ACHN (cell line): ENCODE measurements at regions not wholly inside any gene's neighbourhood (a gene's known extent, or its start where the extent isn't known, plus 50 kb on each side); places are given as distances from the start of the nearest gene placed in this dataset.
"Not testable (repeated sequence)": the region's sequence is repeated elsewhere in the genome, so short reads cannot be mapped to it uniquely, and the experiment has no call there.

ENCODE experiments used
- DNase-seq: peaks from one replicate; pipeline ENCODE4 v3.0.0-alpha.2; 2015
- in situ Hi-C: cut with HindIII; loops from 2 replicates; pipeline ENCODE4 v1.10.0; 2017; ENCODE audit warnings: low sequenced_read_pairs, low pct_ligation_motif_present, low pct_unique_long_range_greater_than_20kb

DNA sequence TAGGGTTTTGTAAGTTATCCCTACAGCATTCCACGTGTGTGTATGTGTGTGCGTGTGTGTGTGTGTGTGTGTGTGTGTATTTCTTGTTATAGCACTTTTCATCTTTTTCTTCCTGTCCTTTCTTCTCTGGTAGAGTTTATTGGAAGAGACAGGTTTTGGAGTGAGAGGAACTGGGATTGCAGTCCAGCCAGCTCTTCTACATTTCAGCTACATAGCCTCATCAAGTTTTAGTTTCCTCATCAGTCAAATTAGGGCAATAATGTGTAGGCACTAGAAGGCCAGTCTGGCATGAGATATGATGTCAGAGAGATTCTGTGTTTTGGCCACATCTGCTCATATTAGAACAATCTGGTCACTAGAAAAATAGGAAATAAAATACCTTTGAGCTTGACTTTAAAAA is 1283.5 kb upstream of the TENM4 start:
- no peak for DNase-seq
- in situ Hi-C loops: no loop called here

DNA sequence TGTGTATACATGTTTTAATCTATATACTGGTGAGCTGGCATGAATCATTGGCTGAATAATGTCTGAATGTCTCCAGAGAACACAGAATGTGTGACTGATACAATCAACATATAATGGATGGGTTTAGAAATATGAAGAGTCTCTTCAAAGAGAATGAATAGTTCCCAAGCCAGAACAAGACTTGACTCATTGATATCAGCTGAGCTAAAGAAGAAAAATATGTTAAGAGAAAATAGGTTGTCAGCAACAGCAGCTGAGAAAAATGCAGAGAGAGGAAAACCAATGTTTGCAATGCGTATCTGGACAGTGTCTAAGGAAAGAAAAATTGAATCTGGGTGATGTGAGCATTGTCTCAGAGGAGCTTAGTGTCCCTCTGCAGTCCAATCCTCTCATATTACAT is 1281.8 kb upstream of the TENM4 start:
- DNase-seq: no peak

DNA sequence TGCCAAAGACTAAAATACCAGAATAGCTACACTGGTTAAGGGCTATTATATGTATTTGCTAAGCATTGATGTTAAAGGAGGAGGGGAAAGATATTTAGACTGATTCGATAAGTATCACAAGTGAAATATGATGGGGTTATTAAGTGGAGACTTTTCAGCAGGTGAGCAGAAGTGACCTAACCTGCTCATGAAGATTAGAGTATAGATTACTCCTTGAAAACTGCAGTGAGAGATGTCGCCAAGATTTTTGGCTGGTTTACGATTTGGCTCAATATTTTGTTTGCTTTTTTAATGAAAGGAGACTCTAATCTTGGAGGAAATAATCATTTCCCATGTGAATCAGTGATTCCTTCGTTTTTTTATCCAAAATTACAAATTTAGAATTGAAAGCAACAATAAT is 1279.5 kb upstream of the TENM4 start:
- no peak for DNase-seq
- in situ Hi-C loops: no loop called here

More for the DNA sequence above, 1281.8 kb upstream of the TENM4 start:
- in situ Hi-C loops: no loop called here

DNA sequence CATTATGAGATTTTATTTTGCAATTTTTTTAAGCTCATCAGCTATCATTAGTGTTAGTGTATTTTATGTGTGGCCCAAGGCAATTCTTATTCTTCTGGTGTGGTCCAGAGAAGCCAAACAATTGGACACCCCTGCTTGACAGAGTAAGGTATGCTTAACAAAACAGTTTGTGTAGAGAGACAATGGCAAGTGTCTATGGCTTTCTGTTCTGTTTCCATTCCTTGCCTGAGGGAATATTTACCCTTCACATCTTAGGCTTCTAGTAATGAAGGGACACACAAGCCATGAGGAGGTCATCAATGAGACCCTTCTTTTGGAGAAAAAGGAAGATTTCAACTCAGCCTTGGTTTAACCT is 1278.4 kb upstream of the TENM4 start:
- in situ Hi-C loops: no loop called here
- no peak for DNase-seq

DNA sequence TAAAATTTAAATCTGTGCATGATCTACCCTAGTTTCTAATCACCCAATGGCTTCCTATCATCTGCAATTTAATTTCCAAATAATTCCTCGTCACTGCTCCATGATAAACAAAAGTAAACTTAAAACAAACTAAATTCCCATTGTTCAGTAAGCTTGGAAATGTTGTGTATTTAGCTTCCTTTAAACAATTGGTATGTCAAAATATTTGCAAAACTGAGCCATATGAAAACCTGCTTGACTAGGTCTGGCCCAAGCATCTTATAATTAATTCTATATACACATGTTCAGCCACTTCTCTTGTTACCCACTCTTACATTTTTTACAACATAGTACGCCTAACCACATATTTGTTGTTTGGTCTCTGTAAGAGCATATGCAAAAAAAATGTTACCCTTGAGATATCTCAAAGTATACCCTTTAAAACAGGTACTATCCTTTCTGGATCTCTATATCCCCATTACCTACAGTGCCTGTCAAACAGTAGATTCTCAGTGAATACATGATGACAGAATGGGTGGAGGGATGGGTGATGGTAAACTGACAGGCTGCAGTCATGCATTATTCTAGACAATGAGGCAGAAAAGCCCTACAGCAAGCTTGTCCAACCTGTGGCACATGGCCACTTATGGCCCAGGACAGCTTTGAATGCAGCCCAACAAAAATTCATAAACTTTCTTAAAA is 1277.9 kb upstream of the TENM4 start:
- in situ Hi-C loops: no loop called here
- no peak for DNase-seq

DNA sequence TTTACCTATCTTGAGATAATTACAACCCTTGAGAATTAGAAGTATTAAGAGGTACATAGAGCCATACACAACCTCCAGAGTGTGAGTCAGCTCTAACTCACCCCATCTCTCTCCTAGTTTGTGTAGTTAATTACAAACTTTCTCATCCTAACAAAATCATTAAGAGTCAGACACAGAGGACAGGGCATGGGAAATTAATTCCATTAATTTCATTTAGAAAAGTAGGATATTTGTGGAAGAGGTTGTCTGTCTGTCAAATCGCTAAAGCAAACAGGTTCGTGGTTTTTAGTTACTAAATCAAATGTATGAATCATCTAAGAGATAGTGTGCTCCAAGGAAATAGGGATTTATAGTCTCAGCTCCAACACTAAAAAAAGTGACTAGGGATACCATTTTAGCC is 1261.4 kb upstream of the TENM4 start:
- in situ Hi-C loops: no loop called here
- no peak for DNase-seq

DNA sequence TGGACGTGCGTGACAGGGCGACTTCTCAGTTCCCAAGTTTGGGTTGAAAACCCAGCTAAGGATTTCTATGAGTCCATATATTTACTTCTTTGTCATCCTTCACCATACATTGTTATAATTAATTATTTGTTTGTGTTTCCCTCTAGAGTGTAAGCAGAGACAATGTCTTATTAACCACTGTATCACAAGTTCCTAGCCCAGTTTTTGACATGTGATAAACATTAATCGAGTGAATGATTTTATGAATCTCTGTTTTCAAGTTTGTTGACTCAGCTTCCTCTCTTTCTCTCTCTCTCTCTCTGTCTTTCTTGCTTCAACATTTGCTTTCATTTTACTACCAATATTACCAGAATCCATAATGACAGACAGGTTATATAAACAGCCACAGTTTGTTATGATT is 1259.6 kb upstream of the TENM4 start:
- DNase-seq: no peak

DNA sequence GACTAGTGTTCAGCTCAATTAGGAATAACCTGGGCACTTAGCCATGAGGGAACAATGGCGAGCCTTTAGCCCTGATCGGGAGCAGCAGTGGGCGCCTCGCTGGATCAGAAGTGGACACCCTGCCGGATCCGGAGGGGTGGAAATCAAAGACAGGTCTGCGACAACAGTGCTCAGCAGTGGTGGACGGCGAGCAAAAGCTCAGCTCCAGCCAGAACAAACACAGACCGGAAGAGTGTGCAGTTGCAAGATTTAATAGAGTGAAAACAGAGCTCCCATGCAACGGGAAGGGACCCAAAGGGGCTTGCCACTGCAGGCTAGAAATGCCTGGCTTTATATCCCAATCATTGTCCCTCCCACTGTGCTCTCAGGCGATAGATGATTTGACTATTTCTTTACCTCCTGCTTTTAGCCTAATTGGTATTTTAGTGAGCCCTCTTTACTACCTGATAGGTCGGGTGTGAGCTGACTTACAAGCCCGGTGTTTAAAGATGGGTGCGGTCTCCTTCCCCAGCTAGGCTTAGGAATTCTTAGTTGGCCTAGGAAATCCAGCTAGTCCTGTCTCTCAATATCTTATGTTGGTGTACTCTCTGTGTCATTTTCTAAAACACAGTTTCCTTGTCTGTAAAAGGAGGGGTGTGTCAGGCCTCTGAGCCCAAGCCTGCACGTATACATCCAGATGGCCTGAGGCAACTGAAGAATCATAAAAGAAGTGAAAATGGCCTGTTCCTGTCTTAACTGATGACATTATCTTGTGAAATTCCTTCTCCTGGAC is 1258.8 kb upstream of the TENM4 start:
- DNase-seq, in situ Hi-C loops: not testable (repeated sequence)

More for the DNA sequence above, 1259.6 kb upstream of the TENM4 start:
- in situ Hi-C loops: no loop called here

DNA sequence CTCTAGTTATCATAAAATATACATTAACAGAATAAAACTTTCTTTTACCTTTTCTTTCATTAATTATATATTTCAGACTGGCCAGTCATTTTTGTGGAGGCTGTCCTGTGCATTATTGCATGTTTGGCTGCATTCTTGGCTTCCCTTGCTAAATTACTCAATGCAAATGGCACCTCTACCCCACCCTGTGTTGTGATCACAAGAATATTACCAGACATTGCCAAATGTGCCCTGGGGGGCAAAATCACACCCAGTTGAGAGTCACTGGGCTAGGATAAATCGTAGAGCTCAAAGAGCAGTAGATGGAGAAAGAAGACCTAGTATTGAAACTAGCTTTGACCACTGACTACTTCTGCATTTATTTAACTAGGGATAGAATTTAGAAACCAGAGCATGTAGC is 1257.8 kb upstream of the TENM4 start:
- DNase-seq: no peak
- in situ Hi-C loops: no loop called here

DNA sequence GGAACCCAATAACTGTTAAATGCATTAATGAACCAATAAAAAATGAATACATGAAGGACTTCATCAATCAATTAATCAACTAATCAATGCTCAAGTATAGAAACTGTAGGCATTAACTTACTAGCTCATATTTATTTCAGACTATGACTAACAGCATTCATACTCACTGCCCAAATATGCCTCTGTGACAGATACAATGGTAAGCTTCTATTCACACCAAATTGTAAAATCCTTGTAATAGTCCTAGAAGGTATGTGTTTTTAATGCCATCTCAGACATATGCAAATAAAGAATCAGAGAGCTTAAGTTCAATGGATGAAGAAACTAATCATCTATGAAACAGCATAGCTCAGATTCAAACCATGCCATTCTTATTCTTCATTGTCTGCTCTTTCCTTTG is 1253.6 kb upstream of the TENM4 start:
- DNase-seq: no peak
- in situ Hi-C loops: no loop called here

DNA sequence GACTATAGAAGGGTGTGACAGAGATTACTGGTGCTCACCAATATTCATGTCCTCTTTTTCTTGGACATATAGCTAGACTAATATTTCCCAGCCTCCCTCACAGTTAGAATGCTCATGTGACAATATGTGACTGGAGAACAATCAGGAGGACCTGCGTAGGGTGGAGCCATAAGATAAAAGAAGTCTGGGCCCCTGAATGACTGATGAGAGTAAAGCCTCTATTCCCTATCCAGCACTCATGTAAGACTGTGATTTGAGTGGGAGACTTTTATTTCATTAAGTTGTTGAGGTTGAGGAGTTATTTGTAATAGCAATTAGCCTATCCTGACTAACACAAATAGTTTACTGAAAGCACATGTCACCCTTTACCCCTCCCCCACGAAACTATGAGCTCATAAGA is 1247.1 kb upstream of the TENM4 start:
- in situ Hi-C loops: no loop called here
- no peak for DNase-seq

DNA sequence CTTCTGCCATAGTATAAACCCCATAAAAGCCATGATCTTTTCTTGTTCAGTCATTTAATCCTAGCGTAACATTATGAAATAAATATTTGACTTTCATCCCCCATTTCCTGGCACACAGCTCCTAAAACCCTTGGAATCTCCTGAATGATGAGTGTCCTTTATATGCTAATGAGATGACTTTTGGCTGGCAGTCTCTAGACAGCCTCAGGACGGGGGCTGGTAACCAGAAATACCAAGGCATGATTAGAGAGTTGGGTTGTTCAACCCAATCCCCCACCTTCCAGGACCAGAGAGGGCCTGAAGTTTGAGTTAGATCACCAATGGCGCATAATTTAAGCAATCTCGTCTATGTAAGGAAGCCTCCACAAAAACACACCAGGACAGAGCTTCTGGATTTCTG is 1246.1 kb upstream of the TENM4 start:
- in situ Hi-C loops: no loop called here
- no peak for DNase-seq

DNA sequence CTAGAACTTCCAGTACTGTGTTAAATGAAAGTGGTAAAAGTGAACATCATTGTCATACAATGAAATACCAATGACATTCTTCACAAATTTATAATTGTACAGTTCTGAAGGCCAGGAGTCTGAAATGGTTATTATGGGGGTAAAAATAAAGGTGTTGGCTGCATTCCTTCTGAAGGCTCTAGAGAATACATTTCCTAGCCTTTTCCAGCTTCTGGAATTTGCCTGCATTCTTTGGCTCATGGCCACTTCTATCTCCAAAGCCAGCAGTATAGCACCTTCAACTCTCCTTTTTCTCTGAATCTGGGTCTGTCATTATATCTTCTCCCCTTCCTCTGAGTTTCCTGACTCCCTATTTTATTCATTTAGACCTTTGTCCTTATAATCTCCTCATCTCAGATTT is 1232.7 kb upstream of the TENM4 start:
- in situ Hi-C loops: no loop called here

DNA sequence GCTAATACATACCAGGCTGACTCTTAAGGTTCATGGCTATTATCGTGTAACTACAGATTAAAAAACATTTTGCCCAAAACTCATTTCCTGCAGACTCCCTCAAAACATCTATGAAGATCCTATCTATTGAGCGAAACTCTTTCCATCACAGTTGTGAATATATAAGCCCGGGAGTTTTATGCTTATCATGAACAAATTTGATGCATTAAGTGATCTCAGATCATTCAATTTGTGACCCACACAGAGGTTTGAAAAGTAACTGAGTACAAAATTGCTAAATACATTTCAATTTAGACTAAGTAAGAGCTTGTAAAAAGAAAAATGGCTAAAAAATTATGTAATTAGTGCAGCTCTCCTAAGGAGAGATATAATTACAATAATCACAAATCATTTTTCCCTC is 1228.8 kb upstream of the TENM4 start:
- in situ Hi-C loops: no loop called here
- no peak for DNase-seq

More for the DNA sequence above, 1232.7 kb upstream of the TENM4 start:
- no peak for DNase-seq

DNA sequence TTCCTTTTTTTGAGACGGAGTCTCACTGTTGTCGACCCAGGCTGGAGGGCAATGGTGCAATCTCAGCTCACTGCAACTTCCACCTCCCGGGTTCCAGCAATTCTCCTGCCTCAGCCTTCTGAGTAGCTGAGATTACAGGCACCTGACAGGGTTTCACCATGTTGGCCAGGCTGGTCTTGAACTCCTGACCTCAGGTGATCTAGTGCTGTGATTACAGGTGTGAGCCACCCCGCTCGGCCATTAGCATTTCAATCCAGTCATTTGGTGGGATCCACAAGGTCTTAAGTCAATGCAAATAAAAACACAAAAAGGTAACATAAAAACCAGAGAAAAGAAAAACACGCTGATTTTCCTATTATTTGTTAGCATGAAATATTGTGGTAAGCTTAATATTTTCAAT is 1227.2 kb upstream of the TENM4 start:
- DNase-seq: no peak
- in situ Hi-C loops: no loop called here

DNA sequence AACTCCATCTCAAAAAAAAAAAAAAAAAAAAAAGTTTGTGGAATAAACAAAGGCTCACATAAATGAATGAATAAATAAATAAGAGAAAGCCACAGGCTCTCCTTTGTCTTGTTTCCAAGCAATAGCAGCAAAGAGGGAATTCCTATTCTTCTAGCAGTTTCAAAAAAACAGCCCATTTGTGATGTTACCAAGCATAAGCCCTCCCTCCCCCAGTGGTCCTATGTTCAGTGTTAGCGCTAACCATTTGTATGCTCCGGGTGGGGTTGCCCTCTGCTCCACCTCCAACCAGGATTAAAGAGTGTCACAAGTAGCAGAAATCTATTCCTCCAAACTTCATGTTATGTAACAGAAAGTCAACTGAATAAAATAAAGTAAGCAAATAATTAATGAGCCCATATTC is 1215.0 kb upstream of the TENM4 start:
- in situ Hi-C loops: no loop called here
- no peak for DNase-seq

DNA sequence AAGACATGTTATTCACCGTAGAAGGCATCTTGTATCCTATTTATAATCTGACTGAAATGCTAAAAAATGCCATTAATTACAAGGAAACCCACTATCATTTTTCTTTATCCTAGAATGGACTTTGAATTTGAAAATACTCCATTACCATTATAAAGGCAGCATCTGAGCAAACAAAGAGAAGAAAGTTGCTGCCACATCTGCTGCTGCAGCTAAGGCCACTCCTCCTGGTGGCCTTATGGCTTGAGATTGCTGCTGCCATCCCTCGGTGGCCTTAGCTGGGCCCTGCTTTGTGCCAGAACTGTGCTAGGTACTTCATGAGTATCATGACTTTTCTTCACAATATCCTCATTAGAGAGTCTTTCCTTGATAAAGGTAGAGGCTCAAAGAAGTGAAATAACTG is 1210.1 kb upstream of the TENM4 start:
- no peak for DNase-seq
- in situ Hi-C loops: no loop called here

DNA sequence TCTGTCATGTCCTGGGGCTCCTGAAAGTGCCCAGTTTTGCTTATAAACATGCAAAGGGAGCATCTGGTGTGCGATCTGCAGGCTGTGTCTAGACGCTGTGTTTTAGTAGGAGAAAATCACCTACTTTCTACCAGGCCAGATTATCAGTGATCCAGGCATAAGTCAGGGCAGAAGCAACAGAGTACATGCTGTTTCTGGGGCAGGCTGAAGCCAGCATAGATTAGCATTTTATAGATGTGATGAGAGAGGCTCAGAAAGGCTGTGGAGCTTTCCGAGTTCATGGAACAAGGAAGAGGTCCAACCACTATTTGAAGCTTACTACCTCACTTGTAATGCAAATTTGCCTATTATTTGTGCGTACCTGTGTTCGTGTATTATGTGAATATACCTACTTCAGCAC is 1208.4 kb upstream of the TENM4 start:
- no peak for DNase-seq

DNA sequence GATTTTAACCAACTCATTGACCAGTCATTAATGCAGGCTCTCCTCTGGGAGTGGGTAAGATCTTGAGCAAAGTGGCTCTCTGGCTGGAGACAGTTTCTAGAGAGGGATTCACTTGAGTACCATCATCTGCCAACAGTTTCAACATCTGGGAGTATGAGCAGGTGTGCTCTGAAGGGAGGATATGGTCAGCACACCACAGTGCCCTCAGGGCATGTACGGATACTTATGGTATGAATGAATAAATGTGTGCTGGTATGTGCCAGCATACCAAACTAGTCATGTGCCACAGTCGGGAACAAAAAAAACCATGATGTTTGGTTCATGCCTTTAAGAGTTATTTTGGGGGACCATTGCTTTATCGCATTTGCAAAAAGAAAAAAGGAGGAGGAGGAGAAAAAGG is 1197.5 kb upstream of the TENM4 start:
- no peak for DNase-seq
- in situ Hi-C loops: no loop called here

More for the DNA sequence above, 1208.4 kb upstream of the TENM4 start:
- in situ Hi-C loops: no loop called here

DNA sequence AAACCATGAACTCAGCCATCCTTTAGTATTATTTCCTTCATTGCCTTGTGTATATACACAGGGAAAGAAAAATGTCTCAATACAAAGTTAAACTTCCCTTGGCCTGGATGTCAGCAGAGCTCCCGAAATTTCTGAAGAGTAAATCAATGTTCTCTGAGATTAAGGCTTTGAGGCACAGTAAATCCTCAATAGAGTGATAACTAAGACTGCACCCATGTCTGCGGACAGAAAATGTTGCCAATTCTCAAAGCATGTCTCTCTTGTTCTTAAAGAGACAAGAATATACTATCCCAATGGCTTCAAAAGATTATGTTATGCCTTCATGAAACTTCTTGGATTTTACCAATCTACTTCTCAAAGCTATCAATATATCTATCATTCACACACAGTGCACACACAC is 1196.7 kb upstream of the TENM4 start:
- no peak for DNase-seq
- in situ Hi-C loops: no loop called here
